Rectal smooth muscle tissue (tissue), 1 donor: ENCODE measurements at regions not wholly inside any gene's neighbourhood (a gene's known extent, or its start where the extent isn't known, plus 50 kb on each side); places are given as distances from the start of the nearest gene placed in this dataset.

Source experiments
- H3K27ac ChIP-seq: one replicate; pipeline ENCODE4 v1.7.0; 2013; ENCODE audit warnings: low read depth, low read length, inconsistent platforms
- H3K27me3 ChIP-seq: one replicate; pipeline ENCODE4 v1.7.0; 2013; ENCODE audit warnings: low read length; ENCODE audit not compliant: control insufficient read depth, insufficient read depth
- H3K36me3 ChIP-seq: one replicate; pipeline ENCODE4 v1.7.0; 2013; ENCODE audit warnings: low read length; ENCODE audit not compliant: control insufficient read depth, insufficient read depth
- H3K4me1 ChIP-seq: one replicate; pipeline ENCODE4 v1.7.0; 2013; ENCODE audit warnings: low read length; ENCODE audit not compliant: control insufficient read depth, insufficient read depth
- H3K4me3 ChIP-seq: one replicate; pipeline ENCODE4 v1.7.0; 2013; ENCODE audit warnings: low read length
- H3K9ac ChIP-seq: one replicate; pipeline ENCODE4 v1.7.0; 2013; ENCODE audit warnings: low read length

GRCh38 chr6:81831274-81831673 lies 78.8 kb upstream of the TENT5A start:
- no peaks in the 10 kb centered on the region for H3K36me3 ChIP-seq
- no peak overlapping the region for H3K27ac ChIP-seq
- no peaks in the 10 kb centered on the region for H3K27me3 ChIP-seq
- H3K4me1 ChIP-seq = no peaks in the 10 kb centered on the region
- H3K4me3 ChIP-seq = no peak overlapping the region
- H3K9ac ChIP-seq = no peak overlapping the region

- Histone ChIP-seq H3K27ac (no peak overlapping the region), H3K4me1 (no peaks in the 10 kb centered on the region), H3K27me3 (no peaks in the 10 kb centered on the region), H3K36me3 (no peaks in the 10 kb centered on the region), H3K9ac (no peak overlapping the region), H3K4me3 (no peak overlapping the region)
Observed at GRCh38 chr6:81826784-81827183, 74.3 kb upstream of the TENT5A start.

- Histone ChIP-seq H3K9ac (no peak overlapping the region), H3K27ac (no peak overlapping the region), H3K36me3 (no peaks in the 10 kb centered on the region), H3K4me3 (no peak overlapping the region), H3K4me1 (no peaks in the 10 kb centered on the region), H3K27me3 (no peaks in the 10 kb centered on the region)
Observed at GRCh38 chr6:81822568-81822967, 70.1 kb upstream of the TENT5A start.

- H3K4me1 ChIP-seq = no peaks in the 10 kb centered on the region
- no peak overlapping the region for H3K27ac ChIP-seq
- no peak overlapping the region for H3K9ac ChIP-seq
- H3K4me3 ChIP-seq = no peak overlapping the region
- no peaks in the 10 kb centered on the region for H3K27me3 ChIP-seq
- H3K36me3 ChIP-seq = no peaks in the 10 kb centered on the region
Observed at GRCh38 chr6:81821449-81821848, 69.0 kb upstream of the TENT5A start.

GRCh38 chr6:81820980-81821379 lies 68.5 kb upstream of the TENT5A start:
- Histone ChIP-seq H3K36me3 (no peaks in the 10 kb centered on the region), H3K9ac (no peak overlapping the region), H3K27me3 (no peaks in the 10 kb centered on the region), H3K4me1 (no peaks in the 10 kb centered on the region), H3K4me3 (no peak overlapping the region), H3K27ac (no peak overlapping the region)

GRCh38 chr6:81820422-81820821 lies 67.9 kb upstream of the TENT5A start:
- H3K27ac ChIP-seq = no peak overlapping the region

GRCh38 chr6:81819767-81820166 lies 67.3 kb upstream of the TENT5A start:
- H3K4me1 ChIP-seq = no peaks in the 10 kb centered on the region
- no peak overlapping the region for H3K27ac ChIP-seq
- H3K4me3 ChIP-seq = no peak overlapping the region
- H3K36me3 ChIP-seq = no peaks in the 10 kb centered on the region
- H3K9ac ChIP-seq = no peak overlapping the region
- no peaks in the 10 kb centered on the region for H3K27me3 ChIP-seq

More at GRCh38 chr6:81820422-81820821, 67.9 kb upstream of the TENT5A start:
- no peak overlapping the region for H3K4me3 ChIP-seq
- no peaks in the 10 kb centered on the region for H3K27me3 ChIP-seq
- H3K36me3 ChIP-seq = no peaks in the 10 kb centered on the region
- H3K9ac ChIP-seq = no peak overlapping the region
- no peaks in the 10 kb centered on the region for H3K4me1 ChIP-seq

GRCh38 chr6:81818901-81819361 lies 66.5 kb upstream of the TENT5A start:
- Histone ChIP-seq H3K9ac (no peak overlapping the region), H3K4me3 (no peak overlapping the region), H3K27ac (no peak overlapping the region), H3K27me3 (no peaks in the 10 kb centered on the region), H3K4me1 (no peaks in the 10 kb centered on the region), H3K36me3 (no peaks in the 10 kb centered on the region)

- Histone ChIP-seq H3K27ac (no peak overlapping the region), H3K4me1 (no peaks in the 10 kb centered on the region), H3K36me3 (no peaks in the 10 kb centered on the region), H3K9ac (no peak overlapping the region), H3K27me3 (no peaks in the 10 kb centered on the region), H3K4me3 (no peak overlapping the region)
Observed at GRCh38 chr6:81816380-81816779, 63.9 kb upstream of the TENT5A start.

- Histone ChIP-seq H3K27ac (no peak overlapping the region), H3K27me3 (no peaks in the 10 kb centered on the region), H3K36me3 (no peaks in the 10 kb centered on the region), H3K9ac (no peak overlapping the region), H3K4me3 (no peak overlapping the region), H3K4me1 (peaks cover 2% of the 10 kb centered on the region)
Observed at GRCh38 chr6:81814370-81815076, 62.0 kb upstream of the TENT5A start.

GRCh38 chr6:81813305-81813704 lies 60.8 kb upstream of the TENT5A start:
- Histone ChIP-seq H3K27ac (no peak overlapping the region), H3K4me1 (peaks cover 9% of the 10 kb centered on the region), H3K36me3 (no peaks in the 10 kb centered on the region)

GRCh38 chr6:81812401-81812800 lies 59.9 kb upstream of the TENT5A start:
- Histone ChIP-seq H3K4me1 (peaks cover 9% of the 10 kb centered on the region), H3K36me3 (no peaks in the 10 kb centered on the region), H3K4me3 (no peak overlapping the region), H3K9ac (no peak overlapping the region), H3K27ac (no peak overlapping the region), H3K27me3 (no peaks in the 10 kb centered on the region)

More at GRCh38 chr6:81813305-81813704, 60.8 kb upstream of the TENT5A start:
- Histone ChIP-seq H3K9ac (no peak overlapping the region), H3K4me3 (no peak overlapping the region), H3K27me3 (no peaks in the 10 kb centered on the region)

GRCh38 chr6:81808851-81809570 lies 56.5 kb upstream of the TENT5A start:
- Histone ChIP-seq H3K36me3 (no peaks in the 10 kb centered on the region), H3K27me3 (no peaks in the 10 kb centered on the region), H3K4me1 (peaks cover 9% of the 10 kb centered on the region), H3K27ac (peak overlapping the region; percentile 15), H3K4me3 (no peak overlapping the region), H3K9ac (no peak overlapping the region)
